ENCODE measurements at regions not wholly inside any gene's neighbourhood (a gene's known extent, or its start where the extent isn't known, plus 50 kb on each side); places are given as distances from the start of the nearest gene placed in this dataset.
"Not testable (repeated sequence)": the region's sequence is repeated elsewhere in the genome, so short reads cannot be mapped to it uniquely, and the experiment has no call there.

DNA sequence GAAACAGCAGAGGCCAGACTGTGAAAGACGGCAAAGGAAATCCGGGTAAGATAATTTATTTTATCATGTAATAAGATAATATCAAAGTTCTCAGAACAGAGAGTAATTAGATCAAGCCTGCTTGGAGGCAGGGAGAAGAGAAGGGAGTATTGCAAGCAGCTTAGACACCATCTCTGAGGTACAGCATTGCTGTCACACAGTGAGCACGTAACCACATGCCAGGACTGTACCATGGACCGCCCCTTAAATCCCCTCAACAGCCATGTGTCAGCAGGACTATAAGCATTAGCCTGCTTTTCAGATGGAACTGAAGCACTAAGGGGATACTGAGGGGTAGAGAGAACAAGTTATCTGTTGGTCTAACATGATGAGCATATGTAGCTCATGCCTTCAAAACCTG, 141.5 kb downstream of the C6orf118 start:
- peak; percentile 90 for DNase-seq (ENCODE audit: low spot score)

DNA sequence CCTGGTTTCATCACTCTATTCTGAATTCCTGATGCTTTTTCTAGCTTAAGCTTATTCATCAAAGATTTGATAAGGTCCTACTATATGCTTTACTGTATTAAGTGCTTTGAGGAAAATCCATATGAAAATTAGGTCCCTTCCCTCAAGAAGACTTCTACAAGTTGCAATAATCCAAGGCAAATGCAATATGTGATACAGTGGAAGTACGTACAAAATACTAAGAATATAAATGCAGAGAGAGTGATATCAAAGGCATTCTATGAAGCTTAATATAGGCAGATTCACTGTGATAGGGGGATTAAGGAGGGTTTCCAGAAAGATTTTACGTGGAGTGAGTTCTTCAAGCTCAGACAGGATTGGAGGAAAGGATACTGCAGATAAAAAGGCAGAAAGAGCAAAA, 142.1 kb downstream of the C6orf118 start:
- peak; percentile 96 for DNase-seq (ENCODE audit: low spot score)

DNA sequence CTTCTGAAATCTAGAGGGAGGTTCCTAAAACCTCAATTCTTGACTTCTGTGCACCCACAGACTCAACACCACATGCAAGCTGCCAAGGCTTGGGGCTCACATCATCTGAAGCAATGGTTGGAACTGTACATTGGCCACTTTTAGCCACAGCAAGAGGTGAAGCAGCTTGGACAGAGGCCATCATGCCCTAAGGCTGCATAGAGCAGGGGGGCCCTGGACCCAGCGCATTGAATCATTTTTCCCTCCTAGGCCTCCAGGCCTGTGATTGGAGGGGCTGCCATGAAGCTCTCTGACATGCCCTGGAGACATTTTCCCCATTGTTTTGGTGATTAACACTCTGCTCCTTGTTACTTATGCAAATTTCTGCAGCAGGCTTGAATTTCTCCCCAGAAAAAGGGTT, 145.9 kb downstream of the C6orf118 start:
- no peak for DNase-seq (ENCODE audit: low spot score)

DNA sequence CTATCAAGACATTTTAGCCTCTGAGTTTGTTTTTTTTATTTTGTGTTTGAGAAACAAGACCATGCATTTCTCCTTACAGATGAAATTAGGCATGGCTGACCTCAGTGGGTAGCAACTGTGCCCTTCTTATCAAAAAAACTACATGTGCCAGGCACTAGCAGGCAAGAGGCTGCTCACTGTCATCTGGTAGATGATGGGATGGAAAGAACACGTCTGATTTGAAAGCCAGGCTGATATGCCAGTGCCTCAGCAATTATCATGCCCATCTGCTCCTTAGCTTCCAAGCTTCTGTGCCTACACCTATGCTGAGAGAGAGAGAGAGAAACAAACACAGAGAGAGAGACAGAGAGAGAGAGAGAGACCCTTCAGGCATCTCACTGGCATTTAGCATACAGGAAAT, 149.9 kb downstream of the C6orf118 start:
- no peak for DNase-seq (ENCODE audit: low spot score)

DNA sequence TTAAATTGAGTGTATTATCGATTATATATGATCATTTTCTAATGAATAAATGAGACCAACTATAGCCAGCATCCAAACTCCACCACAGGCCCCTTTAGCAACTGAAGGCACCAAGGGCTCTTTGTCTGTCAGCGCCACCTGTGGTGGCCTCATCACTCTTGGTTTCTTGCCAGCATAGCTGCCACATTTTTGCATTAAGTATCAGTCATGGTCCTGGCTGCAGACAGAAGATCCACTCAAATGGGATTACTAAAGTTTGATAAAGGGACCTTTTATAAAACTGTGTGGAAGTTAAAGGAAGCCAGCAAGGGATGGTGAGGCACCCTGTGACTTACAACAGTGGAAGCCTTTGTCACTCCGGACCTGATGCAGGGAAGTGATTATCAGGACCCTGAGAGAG, 162.9 kb downstream of the C6orf118 start:
- DNase-seq (ENCODE audit: low spot score), result no peak

DNA sequence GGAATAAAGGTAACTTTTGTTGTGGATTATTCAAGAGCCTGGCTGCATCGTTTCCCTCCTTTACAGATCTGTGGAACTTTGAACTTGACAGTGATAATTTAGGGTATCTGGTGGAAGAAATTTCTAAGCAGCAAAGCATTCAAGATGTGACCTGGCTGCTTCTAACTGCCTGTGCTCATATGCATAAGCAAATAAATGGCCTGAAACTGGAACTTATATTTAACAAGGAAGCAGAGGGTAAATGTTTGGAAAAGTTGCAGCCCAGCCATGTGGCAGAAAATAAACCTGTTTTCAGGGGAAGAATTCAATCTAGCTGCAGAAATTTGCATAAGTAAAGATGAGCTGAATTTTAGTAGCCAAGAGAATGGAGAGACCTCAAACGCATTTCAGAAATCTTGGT, 173.5 kb downstream of the C6orf118 start:
- DNase-seq (ENCODE audit: low spot score), result no peak

DNA sequence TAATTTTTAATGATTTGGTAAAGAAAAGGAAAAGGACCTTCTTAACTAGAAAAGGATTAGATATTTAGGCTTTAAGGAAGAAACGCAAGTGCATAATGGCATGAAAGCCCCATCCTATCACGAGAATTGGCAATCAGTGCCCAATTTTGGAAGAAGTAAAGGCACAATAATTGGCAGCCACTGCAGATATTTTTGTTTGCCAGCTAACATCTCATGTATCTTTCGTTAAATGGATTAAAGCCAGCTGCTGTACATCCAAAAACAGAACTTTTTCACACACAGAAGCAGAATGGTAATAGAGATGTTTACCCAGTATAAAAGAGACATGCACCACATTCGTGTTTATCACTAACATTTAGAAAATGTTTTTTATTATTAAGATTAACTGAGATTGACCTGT, 180.3 kb downstream of the C6orf118 start:
- no peak for DNase-seq (ENCODE audit: low spot score)

DNA sequence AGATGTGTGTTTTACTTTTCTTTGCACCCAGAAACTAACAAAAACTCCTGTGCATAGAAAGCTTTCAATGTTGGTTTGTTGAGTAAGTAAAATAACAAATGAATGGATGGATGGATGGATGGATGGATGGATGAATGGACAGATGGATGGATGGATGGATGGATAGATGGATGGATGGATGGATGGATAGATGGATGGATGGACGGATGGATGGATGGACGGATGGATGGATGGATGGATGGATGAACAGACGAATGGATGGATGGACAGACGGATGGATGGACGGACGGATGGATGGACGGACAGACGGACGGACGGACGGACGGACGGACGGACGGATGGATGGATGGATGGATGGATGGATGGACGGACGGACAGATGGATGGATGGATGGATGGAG, 181.7 kb downstream of the C6orf118 start:
- DNase-seq (ENCODE audit: low spot score), result not testable (repeated sequence)

DNA sequence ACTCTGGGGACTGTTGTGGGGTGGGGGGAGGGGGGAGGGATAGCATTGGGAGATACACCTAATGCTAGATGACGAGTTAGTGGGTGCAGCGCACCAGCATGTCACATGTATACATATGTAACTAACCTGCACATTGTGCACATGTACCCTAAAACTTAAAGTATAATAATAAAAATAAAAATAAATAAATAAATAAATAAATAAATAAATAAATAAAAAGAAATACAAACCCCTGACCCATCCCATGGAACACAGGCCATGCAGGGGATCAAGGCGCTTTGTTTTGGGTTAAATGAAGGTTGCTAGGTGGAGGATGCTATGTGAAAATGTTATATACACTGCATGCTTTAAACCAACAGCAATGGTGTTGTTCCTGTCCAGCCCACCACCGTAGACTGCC, 184.7 kb downstream of the C6orf118 start:
- not testable (repeated sequence) for DNase-seq (ENCODE audit: low spot score)

DNA sequence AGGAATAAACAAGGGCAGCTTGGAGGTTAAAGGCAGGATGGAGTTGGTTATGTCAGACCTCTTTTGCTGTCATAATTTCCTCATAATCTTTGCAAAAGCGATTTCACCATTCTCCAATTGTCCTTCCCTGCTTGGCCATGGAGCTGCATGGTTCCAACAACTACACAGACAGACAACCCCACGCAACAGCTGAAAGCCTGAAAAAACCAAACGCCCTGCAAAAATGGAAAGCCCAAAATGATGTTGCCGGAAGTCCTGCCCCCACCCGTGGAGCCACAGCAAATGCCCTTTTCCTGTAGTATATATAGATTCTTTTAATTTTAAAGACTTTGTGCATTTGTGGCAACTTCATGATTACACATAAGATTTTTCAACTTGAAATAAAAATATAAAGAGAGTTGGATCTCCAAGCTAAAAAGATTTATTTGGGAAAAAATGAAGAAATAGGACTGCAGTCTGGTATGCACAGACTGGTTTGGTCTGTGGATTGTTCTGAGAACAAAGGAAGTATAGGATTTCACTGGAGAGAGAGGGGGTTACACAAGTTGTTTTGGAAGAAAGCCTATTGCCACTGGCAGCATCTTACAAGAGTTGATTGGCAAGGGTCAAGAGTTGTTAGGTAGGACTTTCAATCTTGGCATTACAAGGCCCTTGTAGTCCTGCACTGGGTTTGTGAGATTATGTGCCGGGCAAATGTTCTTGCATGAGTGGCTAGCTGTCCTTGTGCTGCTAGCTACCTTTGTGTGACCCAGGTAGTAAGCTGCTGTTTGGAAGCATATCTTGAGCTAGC, 190.0 kb downstream of the C6orf118 start:
- no peak for DNase-seq (ENCODE audit: low spot score)

DNA sequence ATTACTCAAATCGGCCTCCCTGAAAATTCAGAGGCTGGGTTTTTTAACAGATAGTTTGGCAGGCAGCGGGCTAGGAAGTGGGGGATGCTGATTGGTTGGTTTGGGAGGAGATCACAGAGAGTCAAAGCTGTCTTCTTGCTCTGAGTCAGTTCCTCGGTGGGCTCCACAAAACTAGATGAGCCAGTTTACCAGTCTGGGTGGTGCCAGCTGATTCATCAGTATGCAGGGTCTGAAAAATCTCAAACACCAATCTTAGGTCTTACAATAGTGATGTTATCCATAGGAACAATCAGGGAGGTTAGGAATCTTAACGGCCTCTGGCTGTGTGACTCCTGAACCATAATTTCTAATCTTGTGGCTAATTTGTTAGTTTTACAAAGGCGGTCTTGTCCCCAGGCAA, 190.7 kb downstream of the C6orf118 start:
- DNase-seq (ENCODE audit: low spot score), result no peak

DNA sequence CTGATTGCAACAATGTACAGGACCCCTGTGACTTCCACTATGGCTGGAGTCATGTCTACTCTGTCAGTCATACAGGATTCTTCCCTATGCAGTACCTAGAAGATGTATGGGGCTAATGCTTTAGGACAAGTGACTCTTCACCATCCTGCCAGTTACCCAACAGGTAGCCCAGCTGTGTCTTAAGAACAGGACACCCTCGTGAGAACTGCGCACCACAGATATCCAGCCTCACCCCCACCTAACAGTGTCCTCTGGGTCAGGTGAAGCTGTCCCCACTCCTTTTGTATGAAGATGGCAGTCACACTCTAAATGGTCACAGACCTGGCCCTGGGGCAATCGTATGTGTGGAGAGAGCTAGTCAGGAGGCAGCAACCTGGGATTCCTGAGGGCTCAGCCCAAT, 191.6 kb downstream of the C6orf118 start:
- no peak for DNase-seq (ENCODE audit: low spot score)

DNA sequence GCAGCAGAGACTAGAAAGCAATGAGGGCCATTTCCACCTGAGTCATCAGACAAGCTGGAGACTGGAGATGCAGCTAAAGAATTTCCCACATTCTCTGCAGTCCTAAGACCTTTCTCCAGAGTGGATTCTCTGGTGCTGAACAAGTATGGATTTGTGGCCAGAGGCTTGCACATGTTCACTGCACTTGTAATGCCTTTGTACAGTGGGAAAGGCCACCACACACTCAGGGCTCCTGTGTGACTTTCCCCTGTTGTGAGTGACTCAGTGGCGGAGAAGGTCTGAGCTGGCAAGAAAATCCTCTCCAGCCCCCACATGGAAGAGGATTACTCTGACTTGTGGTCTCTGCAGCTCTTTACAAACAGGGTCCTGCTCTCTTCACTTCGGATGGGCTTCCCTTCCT, 192.3 kb downstream of the C6orf118 start:
- DNase-seq (ENCODE audit: low spot score), result no peak

DNA sequence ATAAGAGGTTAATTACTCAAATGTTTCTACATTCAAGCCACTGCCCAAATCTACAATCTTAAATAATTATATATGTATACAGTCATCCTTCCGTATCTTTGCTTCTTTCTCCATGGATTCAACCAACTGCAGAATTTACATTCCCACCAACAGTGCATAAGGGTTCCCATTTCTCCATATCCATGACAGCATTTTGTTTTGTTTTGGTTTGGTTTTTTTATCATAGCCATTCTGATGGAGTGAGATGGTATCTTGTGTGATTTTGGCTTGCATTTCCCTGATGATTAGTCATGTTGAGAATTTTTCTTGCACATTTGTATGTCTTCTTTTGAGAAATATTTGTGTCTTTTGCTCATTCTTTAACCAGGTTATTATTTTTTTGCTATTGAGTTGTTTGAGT, 198.5 kb downstream of the C6orf118 start:
- DNase-seq (ENCODE audit: low spot score), result no peak

DNA sequence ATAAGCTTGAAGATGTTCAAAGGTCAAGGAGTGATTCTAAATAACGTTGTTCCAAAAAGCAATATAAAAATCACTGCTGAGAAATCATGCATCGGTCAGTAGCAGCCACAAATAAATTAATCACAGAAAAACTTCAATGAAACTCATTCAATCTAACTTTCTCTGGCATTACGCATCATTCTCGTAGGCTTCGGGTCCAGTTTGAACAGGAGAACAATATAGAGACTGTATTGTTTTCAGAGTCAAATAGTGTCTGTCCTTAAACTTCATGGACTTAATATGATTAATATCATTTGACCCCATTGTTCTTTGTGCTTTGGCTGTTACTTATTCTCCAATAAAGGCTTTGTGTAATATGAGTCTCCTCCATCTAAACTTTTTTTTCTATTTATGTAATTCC, 200.4 kb downstream of the C6orf118 start:
- DNase-seq (ENCODE audit: low spot score), result no peak

DNA sequence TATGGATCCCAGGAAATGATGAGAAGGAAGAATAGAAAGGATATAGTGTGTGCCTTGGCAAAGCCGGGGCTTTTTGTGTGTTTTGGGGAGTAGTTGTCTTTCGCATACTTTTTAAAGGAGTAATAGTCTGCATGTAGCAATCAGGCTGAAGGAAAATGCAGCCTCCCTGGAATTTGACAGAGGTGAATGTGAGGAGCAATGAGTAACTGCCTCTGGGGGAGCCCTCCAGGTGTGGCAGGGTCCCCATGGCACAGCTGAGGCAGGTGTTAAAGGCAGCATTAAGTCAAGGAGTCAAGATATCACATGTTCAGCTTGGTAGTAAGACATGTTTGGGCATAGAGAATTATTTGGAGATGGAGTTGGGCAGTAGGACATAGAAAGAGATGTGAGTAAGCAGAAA, 203.1 kb downstream of the C6orf118 start:
- DNase-seq (ENCODE audit: low spot score), result no peak

DNA sequence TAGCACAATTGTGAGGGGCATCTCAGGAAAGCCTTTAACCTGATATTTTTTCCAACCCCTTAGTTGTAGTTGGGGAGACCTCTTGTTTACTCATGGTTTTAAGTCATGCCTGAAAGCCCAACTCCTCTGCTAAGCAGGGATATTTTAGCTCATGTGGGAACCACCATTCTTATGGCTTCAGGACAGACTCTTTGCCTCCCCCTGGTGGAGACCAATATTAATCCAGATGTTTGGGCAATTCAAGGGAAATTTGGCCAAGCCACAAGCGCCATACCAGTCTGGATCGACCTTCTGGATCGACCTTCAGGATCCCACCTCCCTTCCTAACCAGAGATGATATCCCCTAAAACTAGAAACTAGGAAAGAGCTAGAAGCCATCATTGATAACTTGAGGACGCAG, 211.2 kb downstream of the C6orf118 start:
- DNase-seq (ENCODE audit: low spot score), result no peak

DNA sequence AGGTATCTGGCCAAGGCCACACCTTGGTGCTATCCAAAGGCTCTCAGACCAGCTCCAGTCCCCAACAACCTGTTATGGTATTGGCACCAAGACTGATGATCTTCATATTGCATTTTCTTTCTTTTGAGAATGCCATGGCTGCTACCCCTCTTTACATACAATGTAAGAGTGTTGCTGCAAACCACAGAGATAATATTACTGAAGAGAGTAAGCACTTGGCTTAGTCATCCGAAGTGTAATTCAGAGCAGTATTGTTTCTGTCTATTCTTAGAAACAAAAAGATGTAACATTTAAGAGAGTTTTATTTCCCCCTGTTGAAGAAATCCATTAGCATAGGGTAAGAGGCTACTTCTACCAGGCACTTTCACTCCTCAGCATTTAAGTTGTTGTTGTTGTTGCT, 212.5 kb downstream of the C6orf118 start:
- DNase-seq (ENCODE audit: low spot score), result no peak

DNA sequence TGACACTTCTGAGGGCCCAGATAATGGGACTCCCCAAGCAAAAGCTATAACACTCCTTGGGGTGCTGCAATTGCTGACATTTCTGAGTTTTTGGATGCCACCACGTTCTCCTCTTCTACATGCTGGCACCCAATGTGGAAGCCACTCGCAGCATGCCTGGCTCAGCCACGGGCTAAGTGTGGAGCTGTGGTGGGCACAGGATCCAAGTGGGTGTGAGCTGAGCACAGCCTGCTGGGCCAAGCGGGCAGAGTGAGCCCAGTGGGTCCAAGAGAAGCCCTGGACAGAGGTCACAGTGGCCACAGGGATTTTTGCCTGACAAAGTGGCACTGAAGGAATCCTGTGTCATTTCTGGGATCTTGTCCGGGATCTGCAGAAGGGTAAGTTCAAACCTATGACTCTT, 213.2 kb downstream of the C6orf118 start:
- DNase-seq (ENCODE audit: low spot score), result no peak

DNA sequence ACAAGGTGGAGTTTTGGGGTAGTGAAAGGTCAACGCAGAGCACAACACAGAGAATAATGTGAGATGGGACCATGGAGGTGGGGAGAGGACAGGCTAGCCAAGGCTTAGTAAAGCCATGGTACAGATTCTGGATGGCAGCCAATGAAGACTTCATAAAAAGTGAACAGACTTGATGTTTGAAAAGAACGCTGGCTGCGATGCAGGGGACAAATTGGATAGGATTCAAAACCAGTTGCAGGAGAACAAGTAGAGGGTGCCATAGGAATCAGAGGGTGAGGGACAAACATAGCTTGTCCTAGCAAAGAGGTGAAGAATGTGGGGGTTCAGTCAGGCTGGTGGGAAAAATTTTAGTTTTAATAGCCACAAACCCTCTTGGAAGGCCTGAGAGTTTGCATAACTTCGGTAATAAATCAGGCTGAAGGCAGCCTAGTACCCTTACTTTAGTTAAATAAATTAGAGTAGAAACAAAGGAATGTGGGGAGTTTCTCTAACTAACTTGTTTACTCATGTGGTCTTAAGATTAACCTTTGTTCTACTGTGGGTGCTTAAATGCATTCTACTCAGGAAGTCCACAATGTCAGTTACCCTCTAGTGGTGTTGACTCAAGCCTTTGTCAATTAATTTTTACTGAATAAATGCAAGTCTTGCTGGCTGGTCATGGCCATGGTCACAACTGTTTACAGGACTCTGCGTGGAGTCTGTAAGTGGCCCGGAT, 216.4 kb downstream of the C6orf118 start:
- DNase-seq (ENCODE audit: low spot score), result no peak

DNA sequence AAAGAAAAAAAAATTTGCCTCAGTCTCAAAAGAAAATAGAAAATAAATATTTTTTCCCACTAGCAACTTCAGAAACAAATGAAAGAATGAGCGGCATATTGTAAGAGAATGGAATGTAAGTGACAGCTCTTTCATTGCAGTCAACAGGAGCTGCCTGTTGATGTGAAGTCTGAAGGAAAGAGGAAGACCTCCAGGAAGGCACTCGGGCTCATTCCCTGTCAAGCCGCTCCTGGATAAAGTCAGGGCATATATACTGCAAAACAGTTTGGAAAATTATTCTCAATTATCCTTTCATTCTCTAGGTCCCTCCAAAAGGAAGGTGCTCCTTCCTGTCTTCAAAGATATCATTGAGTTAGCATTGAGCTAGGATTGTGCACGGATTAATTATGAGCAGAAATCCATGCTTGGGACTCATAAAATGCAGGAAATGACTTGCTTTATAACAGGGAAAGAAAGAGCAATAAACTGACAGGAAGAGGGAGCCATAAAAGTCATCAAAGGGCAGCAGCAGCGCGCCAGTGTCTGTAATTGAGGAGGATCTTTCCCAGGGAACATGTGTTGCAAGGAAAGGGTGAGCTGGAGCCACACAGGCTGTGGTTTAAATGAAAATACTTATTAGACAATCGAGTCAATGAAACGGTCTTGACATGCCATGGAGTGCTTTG, 218.2 kb downstream of the C6orf118 start:
- no peak for DNase-seq (ENCODE audit: low spot score)

DNA sequence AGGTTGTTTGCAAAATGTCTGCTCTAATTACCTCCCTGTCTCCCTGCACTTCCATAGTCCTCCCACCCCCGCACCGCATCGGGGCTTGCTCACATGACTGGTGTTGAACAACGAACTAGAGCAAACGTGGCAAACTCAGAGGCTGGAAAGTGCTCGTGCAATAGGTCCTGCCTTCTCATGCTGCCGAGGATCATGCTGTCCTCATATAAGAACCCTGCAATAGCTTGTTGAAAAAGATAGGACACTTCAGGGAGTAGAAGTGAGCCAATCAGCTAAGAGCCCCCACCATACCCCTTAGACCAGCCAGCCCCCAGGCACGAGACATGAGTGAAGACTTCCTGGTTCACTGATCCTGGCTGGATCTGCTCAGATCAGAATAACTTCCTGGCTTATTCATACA, 219.2 kb downstream of the C6orf118 start:
- DNase-seq (ENCODE audit: low spot score), result no peak

DNA sequence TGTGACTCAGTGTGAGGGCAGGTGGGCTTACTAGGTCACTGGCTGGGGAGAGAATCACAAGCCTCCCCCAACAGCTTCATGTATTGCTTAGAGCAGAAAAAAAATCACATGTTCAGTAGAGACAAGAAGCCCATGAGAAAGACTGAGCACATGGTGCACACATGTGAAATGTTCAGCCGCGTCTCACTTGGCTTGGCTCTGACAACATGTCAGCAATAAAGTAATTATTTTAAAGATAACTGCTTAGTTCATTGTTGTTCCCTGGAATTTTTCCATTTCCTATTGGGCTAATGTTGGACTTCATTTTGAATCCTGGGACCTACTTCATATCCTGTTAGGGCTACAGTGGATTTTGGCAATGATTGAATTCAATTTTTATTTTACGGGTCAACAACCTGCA, 222.6 kb downstream of the C6orf118 start:
- DNase-seq (ENCODE audit: low spot score), result no peak

All from umbilical cord (tissue), 1 donor.